PC-3 (cell line): ENCODE measurements at regions not wholly inside any gene's neighbourhood (a gene's known extent, or its start where the extent isn't known, plus 50 kb on each side); places are given as distances from the start of the nearest gene placed in this dataset.

ENCODE experiments used
- ATAC-seq: fragments of 200-7000 bp; cut with Tn5 transposase; 2 replicates; pipeline ENCODE4 v1.9.1; 2020; ENCODE audit warnings: mild to moderate bottlenecking, moderate library complexity
- BruUV-seq: library from RNA; stranded (reverse); fragments of 400-500 nt; replicated peaks from 2 replicates; lab custom pipeline; 2021; lab: Mats Ljungman, UMichigan
- CTCF ChIA-PET: fragments of 300-600 bp; sonication (Branson Sonifier 250); formaldehyde crosslinking; loops from one replicate; lab custom pipeline; 2022; ENCODE audit warnings: antibody characterized with exemption; lab: Charles Lee
- POLR2A ChIA-PET: fragments of 300-600 bp; sonication (Branson Sonifier 250); formaldehyde crosslinking; loops from one replicate; lab custom pipeline; 2022; ENCODE audit warnings: antibody characterized with exemption; ENCODE audit not compliant: unreplicated experiment; lab: Charles Lee
- DNase-seq: peaks from one replicate; pipeline ENCODE4 v3.0.0-alpha.2; 2015
- H2AFZ ChIP-seq: fragments of 300-600 bp; sonication (generic); 2 replicates; pipeline ENCODE4 v1.6.0; 2016; ENCODE audit warnings: antibody characterized with exemption, low read length
- H3F3A ChIP-seq: fragments of 300-600 bp; sonication (generic); one replicate; pipeline ENCODE4 v1.6.0; 2017; ENCODE audit warnings: antibody characterized with exemption, low read length, control low read depth, mild to moderate bottlenecking; ENCODE audit not compliant: unreplicated experiment
- H3K27ac ChIP-seq: fragments of 300-600 bp; sonication (generic); 2 replicates; pipeline ENCODE4 v1.5.1; 2016; ENCODE audit warnings: mild to moderate bottlenecking, low read length
- H3K27me3 ChIP-seq: fragments of 300-600 bp; sonication (generic); 2 replicates; pipeline ENCODE4 v1.6.1; 2016; ENCODE audit warnings: low read length, mixed read lengths
- H3K36me3 ChIP-seq: fragments of 300-600 bp; sonication (generic); 2 replicates; pipeline ENCODE4 v1.6.1; 2016; ENCODE audit warnings: low read depth, mixed run types, low read length, mixed read lengths
- H3K4me1 ChIP-seq: fragments of 300-600 bp; sonication (generic); 2 replicates; pipeline ENCODE4 v1.5.1; 2016; ENCODE audit warnings: low read length; ENCODE audit not compliant: insufficient read depth
- H3K4me2 ChIP-seq: fragments of 300-600 bp; sonication (generic); 2 replicates; pipeline ENCODE4 v1.6.0; 2016; ENCODE audit warnings: low read length
- H3K4me3 ChIP-seq: fragments of 300-600 bp; sonication (generic); 2 replicates; pipeline ENCODE4 v1.5.1; 2016; ENCODE audit warnings: mild to moderate bottlenecking, low read length, mixed read lengths
- H3K79me2 ChIP-seq: fragments of 300-600 bp; sonication (generic); 2 replicates; pipeline ENCODE4 v1.6.1; 2017; ENCODE audit warnings: low read length, mixed read lengths
- H3K9ac ChIP-seq: fragments of 300-600 bp; sonication (generic); 2 replicates; pipeline ENCODE4 v1.6.0; 2016; ENCODE audit warnings: mild to moderate bottlenecking, low read length
- H3K9me2 ChIP-seq: fragments of 300-600 bp; sonication (generic); replicated peaks from 2 replicates; pipeline ENCODE4 v1.6.1; 2016; ENCODE audit warnings: mixed run types, low read length, mixed read lengths
- H3K9me3 ChIP-seq: fragments of 300-600 bp; sonication (generic); 2 replicates; pipeline ENCODE4 v1.6.1; 2016; ENCODE audit warnings: low read length, mixed read lengths
- H4K20me1 ChIP-seq: fragments of 300-600 bp; sonication (generic); 2 replicates; pipeline ENCODE4 v1.6.1; 2016; ENCODE audit warnings: low read length, mixed read lengths
- EZH2 ChIP-seq: fragments of 300-600 bp; sonication (generic); IDR thresholded peaks from one replicate; pipeline ENCODE4 v1.6.1; 2017; ENCODE audit warnings: antibody characterized with exemption, mild to moderate bottlenecking, low read length; ENCODE audit not compliant: unreplicated experiment
- EZH2phosphoT487 ChIP-seq: fragments of 300-600 bp; sonication (generic); IDR thresholded peaks from 2 replicates; pipeline ENCODE4 v1.6.1; 2018; ENCODE audit warnings: mild to moderate bottlenecking, antibody characterized with exemption, low read length, borderline replicate concordance
- intact Hi-C: fragments of 100-400 bp; cut with micrococcal nuclease; formaldehyde crosslinking; loops from 2 replicates; pipeline ENCODE4 v1.9.0; 2023
- TF ChIP-seq, protein P1 (sequence below): fragments of 300-600 bp; sonication (generic); conservative IDR thresholded peaks from 2 replicates; pipeline ENCODE4 v1.5.1; 2017; ENCODE audit warnings: antibody characterized with exemption, low read depth, mild to moderate bottlenecking, low read length

- DNase-seq (no peak), ATAC-seq (no peak)
- Histone ChIP-seq H2AFZ (no peak overlapping the region), H4K20me1 (no peaks in the 10 kb centered on the region), H3K79me2 (no peaks in the 10 kb centered on the region), H3K36me3 (no peaks in the 10 kb centered on the region), H3K4me1 (no peaks in the 10 kb centered on the region), H3K4me3 (no peak overlapping the region), H3K9me2 (no peaks in the 10 kb centered on the region), H3K27ac (no peak overlapping the region), H3K9me3 (no peaks in the 10 kb centered on the region), H3K9ac (no peak overlapping the region), H3K27me3 (peaks cover 86% of the 10 kb centered on the region), H3F3A (no peaks in the 10 kb centered on the region), H3K4me2 (no peak overlapping the region)
- POLR2A ChIA-PET, result no interaction called here
- CTCF ChIA-PET, result no interaction called here
- BruUV-seq, result no TSS peak
- TF ChIP-seq EZH2 (no peak), EZH2phosphoT487 (no peak)
- TF ChIP-seq, protein P1, sequence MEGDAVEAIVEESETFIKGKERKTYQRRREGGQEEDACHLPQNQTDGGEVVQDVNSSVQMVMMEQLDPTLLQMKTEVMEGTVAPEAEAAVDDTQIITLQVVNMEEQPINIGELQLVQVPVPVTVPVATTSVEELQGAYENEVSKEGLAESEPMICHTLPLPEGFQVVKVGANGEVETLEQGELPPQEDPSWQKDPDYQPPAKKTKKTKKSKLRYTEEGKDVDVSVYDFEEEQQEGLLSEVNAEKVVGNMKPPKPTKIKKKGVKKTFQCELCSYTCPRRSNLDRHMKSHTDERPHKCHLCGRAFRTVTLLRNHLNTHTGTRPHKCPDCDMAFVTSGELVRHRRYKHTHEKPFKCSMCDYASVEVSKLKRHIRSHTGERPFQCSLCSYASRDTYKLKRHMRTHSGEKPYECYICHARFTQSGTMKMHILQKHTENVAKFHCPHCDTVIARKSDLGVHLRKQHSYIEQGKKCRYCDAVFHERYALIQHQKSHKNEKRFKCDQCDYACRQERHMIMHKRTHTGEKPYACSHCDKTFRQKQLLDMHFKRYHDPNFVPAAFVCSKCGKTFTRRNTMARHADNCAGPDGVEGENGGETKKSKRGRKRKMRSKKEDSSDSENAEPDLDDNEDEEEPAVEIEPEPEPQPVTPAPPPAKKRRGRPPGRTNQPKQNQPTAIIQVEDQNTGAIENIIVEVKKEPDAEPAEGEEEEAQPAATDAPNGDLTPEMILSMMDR, result no peak
- intact Hi-C loops, result no loop called here
Measured at GRCh38 chr2:66324356-66324755, 110.6 kb upstream of the MEIS1 start.

DNA sequence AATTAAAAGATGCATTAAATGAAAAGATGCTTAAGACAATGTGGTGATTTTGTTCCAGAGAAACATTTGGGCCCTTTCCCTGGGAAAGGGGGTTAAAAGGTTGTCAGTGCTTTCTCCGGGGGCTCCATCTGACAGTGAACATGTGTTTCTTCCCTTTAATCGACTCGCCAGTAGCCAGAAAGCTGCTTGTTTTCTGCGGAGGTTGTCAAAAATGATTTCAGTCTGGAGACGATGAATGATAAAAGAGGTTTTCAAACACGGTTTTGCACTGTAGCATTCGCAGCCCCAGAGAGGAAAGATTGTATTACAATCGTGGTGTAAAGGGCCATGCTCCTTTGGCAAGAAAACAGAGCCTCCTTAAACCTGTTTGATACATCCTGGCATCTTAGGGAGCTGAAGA, 111.5 kb upstream of the MEIS1 start:
- peaks cover 86% of the 10 kb centered on the region for H3K27me3 ChIP-seq
- no peak overlapping the region for H3K27ac ChIP-seq
- TF ChIP-seq EZH2phosphoT487 (no peak), EZH2 (no peak)
- TF ChIP-seq, protein P1, result no peak
- no peaks in the 10 kb centered on the region for H3K36me3 ChIP-seq
- H3K9ac ChIP-seq, result no peak overlapping the region
- H3K4me1 ChIP-seq, result no peaks in the 10 kb centered on the region
- H3K4me2 ChIP-seq, result no peak overlapping the region
- H3K79me2 ChIP-seq, result no peaks in the 10 kb centered on the region
- no peaks in the 10 kb centered on the region for H3F3A ChIP-seq
- ChIA-PET POLR2A (no interaction called here), CTCF (no interaction called here)
- H4K20me1 ChIP-seq, result no peaks in the 10 kb centered on the region
- intact Hi-C loops, result no loop called here
- no TSS peak for BruUV-seq
- no peaks in the 10 kb centered on the region for H3K9me3 ChIP-seq
- no peaks in the 10 kb centered on the region for H3K9me2 ChIP-seq
- H2AFZ ChIP-seq, result no peak overlapping the region
- DNase-seq (no peak), ATAC-seq (no peak)
- H3K4me3 ChIP-seq, result no peak overlapping the region

GRCh38 chr2:66322506-66323260, 112.2 kb upstream of the MEIS1 start:
- no peaks in the 10 kb centered on the region for H3K9me3 ChIP-seq
- no peak for TF ChIP-seq EZH2
- TF ChIP-seq, protein P1, result no peak
- TF ChIP-seq EZH2phosphoT487, result no peak
- DNase-seq (no peak), ATAC-seq (no peak)
- H3K27me3 ChIP-seq, result peaks cover 80% of the 10 kb centered on the region
- ChIA-PET CTCF (no interaction called here), POLR2A (no interaction called here)
- no peak overlapping the region for H3K4me2 ChIP-seq
- no peaks in the 10 kb centered on the region for H3K4me1 ChIP-seq
- H4K20me1 ChIP-seq, result no peaks in the 10 kb centered on the region
- H3K27ac ChIP-seq, result no peak overlapping the region
- H3K9me2 ChIP-seq, result no peaks in the 10 kb centered on the region
- no peak overlapping the region for H2AFZ ChIP-seq
- no peaks in the 10 kb centered on the region for H3K36me3 ChIP-seq
- H3K79me2 ChIP-seq, result no peaks in the 10 kb centered on the region
- intact Hi-C loops, result no loop called here
- no peaks in the 10 kb centered on the region for H3F3A ChIP-seq
- no peak overlapping the region for H3K9ac ChIP-seq
- no TSS peak for BruUV-seq
- H3K4me3 ChIP-seq, result no peak overlapping the region
